ENCODE measurements at regions not wholly inside any gene's neighbourhood (a gene's known extent, or its start where the extent isn't known, plus 50 kb on each side); places are given as distances from the start of the nearest gene placed in this dataset.

GRCh38 chr1:13878021-13878420 is 178.0 kb downstream of the PRDM2 start:
- DNase-seq (ENCODE audit: low read depth), result no peak

- no peak for DNase-seq (ENCODE audit: low read depth)
These were observed 178.5 kb downstream of the PRDM2 start for GRCh38 chr1:13878451-13878850.

- no peak for DNase-seq (ENCODE audit: low read depth)
These were observed 181.5 kb downstream of the PRDM2 start for GRCh38 chr1:13881385-13882088.

GRCh38 chr1:13888351-13888986 is 188.5 kb downstream of the PRDM2 start:
- DNase-seq (ENCODE audit: low read depth), result no peak

- no peak for DNase-seq (ENCODE audit: low read depth)
These were observed 189.5 kb downstream of the PRDM2 start for GRCh38 chr1:13889495-13889894.

- DNase-seq (ENCODE audit: low read depth), result no peak
These were observed 190.8 kb downstream of the PRDM2 start for GRCh38 chr1:13890766-13891165.

GRCh38 chr1:13892198-13892597 is 192.2 kb downstream of the PRDM2 start:
- no peak for DNase-seq (ENCODE audit: low read depth)

GRCh38 chr1:13892671-13893325 is 192.8 kb downstream of the PRDM2 start:
- no peak for DNase-seq (ENCODE audit: low read depth)

GRCh38 chr1:13893409-13893821 is 193.4 kb downstream of the PRDM2 start:
- no peak for DNase-seq (ENCODE audit: low read depth)

- DNase-seq (ENCODE audit: low read depth), result no peak
These were observed 196.9 kb downstream of the PRDM2 start for GRCh38 chr1:13896932-13897331.

- no peak for DNase-seq (ENCODE audit: low read depth)
These were observed 198.4 kb downstream of the PRDM2 start for GRCh38 chr1:13898406-13898805.

- DNase-seq (ENCODE audit: low read depth), result no peak
These were observed 199.9 kb downstream of the PRDM2 start for GRCh38 chr1:13899856-13900255.

GRCh38 chr1:13900583-13900982 is 200.6 kb downstream of the PRDM2 start:
- DNase-seq (ENCODE audit: low read depth), result no peak

- no peak for DNase-seq (ENCODE audit: low read depth)
These were observed 201.1 kb downstream of the PRDM2 start for GRCh38 chr1:13901039-13901438.

GRCh38 chr1:13901597-13901996 is 201.6 kb downstream of the PRDM2 start:
- DNase-seq (ENCODE audit: low read depth), result no peak

- no peak for DNase-seq (ENCODE audit: low read depth)
These were observed 208.1 kb downstream of the PRDM2 start for GRCh38 chr1:13908128-13908527.

- DNase-seq (ENCODE audit: low read depth), result no peak
These were observed 212.0 kb downstream of the PRDM2 start for GRCh38 chr1:13911697-13912619.

- no peak for DNase-seq (ENCODE audit: low read depth)
These were observed 213.4 kb downstream of the PRDM2 start for GRCh38 chr1:13913396-13913795.

GRCh38 chr1:13916530-13916929 is 216.5 kb downstream of the PRDM2 start:
- no peak for DNase-seq (ENCODE audit: low read depth)

- DNase-seq (ENCODE audit: low read depth), result no peak
These were observed 217.6 kb downstream of the PRDM2 start for GRCh38 chr1:13917607-13918006.

GRCh38 chr1:13918862-13919261 is 218.9 kb downstream of the PRDM2 start:
- DNase-seq (ENCODE audit: low read depth), result no peak

- no peak for DNase-seq (ENCODE audit: low read depth)
These were observed 221.2 kb downstream of the PRDM2 start for GRCh38 chr1:13921190-13921589.
